C1 segment of cervical spinal cord (tissue), 14 donors: ENCODE measurements at regions not wholly inside any gene's neighbourhood (a gene's known extent, or its start where the extent isn't known, plus 50 kb on each side); places are given as distances from the start of the nearest gene placed in this dataset.
"Not testable (repeated sequence)": the region's sequence is repeated elsewhere in the genome, so short reads cannot be mapped to it uniquely, and the experiment has no call there.

ENCODE experiments used
- DNase-seq, 14 donors: peaks; one replicate each; lab custom pipeline; 2025; lab: John Stamatoyannopoulos, UW

DNA sequence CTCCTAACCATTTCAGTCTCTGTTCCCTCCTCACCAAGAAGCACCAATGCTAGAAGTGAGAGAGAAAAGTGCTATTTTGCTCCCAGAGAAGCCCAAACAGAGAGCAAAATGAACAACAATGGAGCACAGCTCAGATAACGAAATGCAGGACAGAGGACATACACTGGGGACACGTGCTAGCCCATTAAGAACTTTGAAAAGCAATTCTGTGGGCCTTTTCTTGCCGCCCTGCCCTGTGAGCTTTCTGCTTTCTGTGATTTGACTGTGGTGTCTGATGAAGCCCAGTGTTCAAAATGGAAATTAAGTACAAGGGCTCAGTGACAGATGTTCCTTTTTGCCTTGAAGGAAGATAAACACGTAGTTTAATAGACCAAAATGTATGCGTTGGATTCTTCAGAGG is 130.8 kb downstream of the S1PR1 start:
- no peak for DNase-seq

DNA sequence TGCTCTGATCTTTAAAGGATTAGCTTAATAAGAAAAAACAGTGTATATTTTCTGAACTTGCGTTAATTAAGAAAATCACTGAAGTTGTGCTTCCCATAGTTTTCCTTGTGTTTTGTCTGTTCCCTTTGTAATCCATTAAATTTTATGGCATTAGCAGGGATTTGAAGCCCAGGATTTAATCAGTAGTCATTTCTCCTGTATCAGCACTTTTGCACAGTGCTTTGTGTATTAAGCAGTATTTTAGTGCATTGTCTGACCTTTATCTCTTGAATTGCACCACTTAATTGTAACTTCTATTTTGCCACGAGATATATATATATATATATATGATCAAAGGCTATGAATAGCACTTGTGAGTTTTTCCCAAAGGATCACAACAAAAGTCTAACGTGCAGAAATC is 133.7 kb downstream of the S1PR1 start:
- DNase-seq: no peak

DNA sequence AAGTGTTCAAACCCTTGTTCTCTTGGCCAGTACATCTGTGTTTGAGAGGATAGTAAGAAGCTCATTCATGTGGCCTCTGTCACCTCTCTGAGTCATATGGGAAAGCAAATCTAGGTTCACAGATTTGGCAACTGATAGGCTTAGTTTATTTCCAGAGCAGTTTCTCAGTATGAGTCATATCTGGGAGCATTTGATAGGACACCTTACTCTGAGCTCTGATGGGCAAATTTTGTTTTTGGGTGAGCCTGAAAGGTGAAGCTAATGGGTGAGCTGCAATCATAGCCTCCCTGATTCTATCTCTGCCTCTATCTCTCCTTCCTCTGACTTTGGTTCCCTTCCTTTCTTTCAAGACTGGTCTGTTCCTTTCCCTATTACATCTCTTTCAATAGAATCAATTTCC is 134.4 kb downstream of the S1PR1 start:
- DNase-seq: no peak

GRCh38 chr1:101373570-101373969 is 136.8 kb downstream of the S1PR1 start:
- DNase-seq: no peak

DNA sequence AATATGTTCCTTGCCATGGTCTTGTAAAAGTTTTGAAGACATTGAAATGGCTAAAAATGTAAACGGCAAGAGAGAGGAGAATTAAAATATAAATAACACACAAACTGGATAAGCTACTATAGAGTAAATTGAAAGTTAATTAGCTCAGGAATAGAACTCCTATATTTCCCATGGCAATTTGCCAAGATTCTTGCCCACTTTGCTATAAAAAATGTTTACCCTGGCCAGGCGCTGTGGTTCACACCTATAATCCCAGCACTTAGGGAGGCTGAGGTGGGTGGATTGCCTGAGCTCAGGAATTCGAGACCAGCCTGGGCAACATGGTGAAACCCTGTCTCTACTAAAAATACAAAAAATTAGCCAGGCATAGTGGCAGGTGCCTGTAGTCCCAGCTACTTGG is 138.6 kb downstream of the S1PR1 start:
- DNase-seq: not testable (repeated sequence)

DNA sequence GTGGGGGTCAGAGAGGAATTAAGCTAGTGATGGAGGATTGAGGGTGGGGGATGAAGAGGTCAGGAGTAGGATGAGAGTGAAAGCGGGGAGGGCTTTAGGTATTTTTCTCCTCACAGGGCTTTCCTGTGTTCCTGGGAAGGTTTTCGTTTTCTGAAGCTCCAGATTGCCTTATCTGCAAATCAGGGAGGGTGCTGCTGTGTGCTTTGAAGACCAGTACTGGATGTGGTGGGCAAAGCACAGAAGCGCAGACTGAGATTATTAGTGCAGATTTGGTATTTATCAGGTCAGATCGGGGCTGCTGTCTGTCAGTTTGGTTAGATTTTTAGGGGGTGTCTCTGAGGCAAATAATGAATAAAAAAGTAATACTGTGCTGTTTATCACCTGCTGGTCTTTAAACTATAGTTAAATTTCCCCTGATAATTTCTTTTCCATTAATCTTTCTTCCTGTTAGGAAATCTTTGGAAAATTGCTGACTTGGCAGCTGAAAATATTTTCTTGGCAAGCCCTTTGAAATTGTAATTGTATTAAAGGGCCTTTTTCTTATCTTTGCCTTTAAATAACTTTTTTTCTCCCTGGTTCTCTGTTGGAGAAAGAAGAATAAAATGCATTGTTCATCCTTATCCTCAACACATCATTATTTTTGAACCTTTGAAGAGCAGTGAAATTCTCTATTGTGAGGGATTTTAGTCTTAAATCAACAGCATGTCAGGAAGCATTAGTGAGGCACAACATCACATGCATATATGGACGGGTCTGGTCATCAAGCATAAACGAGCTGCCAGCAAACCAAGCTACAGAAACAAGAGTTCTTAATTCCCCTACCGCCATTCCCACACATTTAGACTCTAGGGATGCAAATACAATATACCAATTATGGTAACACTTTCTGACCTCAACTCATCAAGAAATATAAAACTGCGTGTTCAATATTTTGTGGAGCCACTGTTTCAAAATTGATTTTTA is 139.6 kb downstream of the S1PR1 start:
- no peak for DNase-seq

GRCh38 chr1:101377084-101377835 is 140.4 kb downstream of the S1PR1 start:
- no peak for DNase-seq

DNA sequence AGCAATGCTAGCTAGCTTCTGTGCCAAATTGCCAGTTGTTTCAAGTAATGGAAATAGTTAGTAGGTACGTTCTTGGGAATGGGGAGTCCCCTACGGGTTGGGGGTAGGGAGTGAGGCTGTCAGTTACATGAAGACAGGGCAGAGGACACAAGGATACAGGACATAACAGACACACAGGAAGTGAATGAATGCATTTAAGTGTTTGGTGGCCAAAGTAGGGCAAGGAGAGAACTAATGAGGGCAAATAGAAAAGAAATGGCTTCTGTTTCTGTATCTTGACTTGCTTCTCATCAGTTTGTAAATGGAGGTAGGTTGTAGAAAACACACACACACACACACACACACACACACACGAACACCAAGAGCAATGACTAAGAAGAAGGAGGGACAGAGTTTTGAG is 142.2 kb downstream of the S1PR1 start:
- DNase-seq: no peak

GRCh38 chr1:101379950-101380349 is 143.1 kb downstream of the S1PR1 start:
- no peak for DNase-seq

DNA sequence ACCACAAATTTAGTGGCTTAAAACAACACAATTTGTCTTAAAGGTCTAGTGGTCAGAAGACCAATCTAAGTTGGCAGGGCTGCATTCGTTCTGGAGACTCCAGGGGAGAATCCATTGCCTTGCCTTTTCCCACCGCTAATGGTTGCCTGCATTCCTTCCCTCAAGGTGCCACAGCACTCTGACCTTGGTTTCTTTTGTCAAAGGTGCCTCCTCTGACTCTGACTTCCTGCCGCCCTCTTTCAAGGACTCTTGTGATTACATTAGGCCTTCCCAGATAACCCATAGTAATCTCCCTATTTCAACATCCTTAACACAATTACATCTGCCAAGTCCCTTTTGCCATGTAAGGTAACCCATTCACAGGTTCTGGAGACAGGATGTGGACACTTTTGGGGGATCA is 145.3 kb downstream of the S1PR1 start:
- DNase-seq: no peak

DNA sequence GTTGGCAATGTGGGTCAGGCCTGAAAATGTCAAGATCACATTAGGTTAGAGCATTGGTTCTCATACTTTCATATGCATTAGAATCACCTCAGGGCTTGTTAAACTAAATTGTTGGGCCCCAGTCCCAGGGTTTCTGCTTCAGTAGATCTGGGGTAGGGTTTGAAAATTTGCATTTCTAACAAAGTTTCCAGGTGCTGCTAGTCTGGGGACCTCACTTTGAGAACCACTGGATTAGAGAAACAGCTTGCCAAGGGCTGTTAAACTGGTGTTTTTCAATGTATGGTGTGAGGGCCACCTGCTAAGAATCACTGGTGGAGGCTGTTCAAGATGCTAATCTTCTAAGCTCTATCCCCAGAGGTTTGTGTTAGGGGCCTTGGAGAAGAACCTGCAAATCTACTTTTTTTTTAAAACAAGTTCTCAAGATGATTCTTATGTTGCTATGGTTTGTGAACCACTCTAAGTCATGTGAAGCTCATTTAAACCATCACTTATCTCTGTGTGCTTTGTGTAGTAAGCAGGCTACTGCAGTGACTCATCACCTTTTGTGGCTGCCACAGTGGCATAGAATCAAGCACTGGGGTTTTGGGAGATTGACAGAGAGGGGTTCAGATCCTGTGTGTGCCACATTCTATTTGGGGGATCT is 152.2 kb downstream of the S1PR1 start:
- no peak for DNase-seq

GRCh38 chr1:101389547-101389929 is 152.7 kb downstream of the S1PR1 start:
- no peak for DNase-seq

DNA sequence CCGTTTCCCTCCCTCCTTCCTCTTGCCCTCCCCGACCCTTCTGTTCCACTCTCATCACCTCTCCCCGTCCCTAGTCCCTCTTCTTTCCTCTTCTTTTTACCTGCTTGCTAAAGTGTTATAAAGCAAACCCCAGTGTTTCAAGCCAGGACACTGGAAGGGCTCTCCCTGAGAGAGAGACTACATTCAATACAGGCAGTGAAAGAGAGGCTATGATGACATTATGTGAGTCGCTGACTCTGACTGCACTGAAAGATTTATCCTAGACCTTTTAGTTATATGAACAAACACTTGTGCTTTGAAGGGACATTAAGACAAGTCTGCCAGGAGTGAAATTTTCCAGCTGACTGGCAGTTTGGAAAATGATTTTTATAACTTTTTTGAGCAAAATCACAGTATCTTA is 155.7 kb downstream of the S1PR1 start:
- DNase-seq: no peak

GRCh38 chr1:101394041-101394440 is 157.2 kb downstream of the S1PR1 start:
- no peak for DNase-seq

- DNase-seq: no peak
These were observed 162.4 kb downstream of the S1PR1 start for GRCh38 chr1:101399222-101399621.

GRCh38 chr1:101406271-101406670 is 169.5 kb downstream of the S1PR1 start:
- DNase-seq: no peak

DNA sequence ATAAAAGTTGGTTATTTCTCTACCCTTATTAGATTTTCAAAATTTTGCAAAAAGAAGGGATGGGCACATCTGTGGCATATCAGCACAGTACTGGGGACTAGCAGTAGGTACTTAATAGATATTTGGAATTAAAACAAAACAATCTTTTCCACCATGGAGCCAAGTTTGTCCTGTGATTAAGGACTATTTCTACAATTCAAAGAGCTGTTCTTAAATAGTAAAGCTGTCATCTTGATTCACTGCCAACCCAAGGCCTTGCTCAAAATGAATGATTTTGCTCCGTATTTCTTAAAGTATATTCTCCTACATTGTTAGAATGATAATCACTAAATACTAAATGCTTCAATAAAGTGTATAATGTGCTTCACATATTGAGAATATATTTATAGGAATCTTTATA is 169.9 kb downstream of the S1PR1 start:
- no peak for DNase-seq

DNA sequence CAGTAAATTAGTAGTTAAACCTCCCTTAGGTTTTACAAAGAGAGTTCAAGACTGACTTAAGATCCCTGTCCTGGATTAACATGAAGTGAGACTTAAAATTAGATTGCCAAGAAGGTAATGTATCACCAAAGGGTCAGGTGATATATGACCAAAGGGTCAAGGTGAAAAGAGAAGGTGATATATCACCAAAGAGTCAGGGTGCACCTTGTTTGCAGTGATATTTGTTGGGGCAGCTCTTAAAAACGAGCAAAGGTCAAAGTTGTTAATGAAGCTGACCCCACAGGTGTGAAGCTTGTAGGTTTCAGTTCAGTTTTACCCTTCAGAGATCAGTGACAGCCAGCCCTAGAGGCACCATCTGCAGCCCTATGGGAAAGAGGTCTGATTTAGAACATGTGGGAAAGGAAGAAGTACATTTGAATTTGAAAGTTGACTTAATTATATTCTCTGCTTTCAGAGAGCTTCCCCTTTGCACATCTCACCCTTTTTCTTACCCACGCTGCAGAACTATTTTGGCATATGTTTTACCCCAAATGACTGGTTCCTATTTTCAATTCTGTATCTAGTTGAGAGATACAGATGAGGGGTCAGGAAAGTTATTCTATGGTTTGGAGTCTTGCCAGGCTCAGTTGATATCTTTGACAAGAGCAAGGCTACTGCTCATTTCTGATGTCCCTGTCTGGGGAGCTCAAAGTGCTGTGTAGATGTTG is 170.8 kb downstream of the S1PR1 start:
- DNase-seq: no peak

GRCh38 chr1:101408212-101409042 is 171.6 kb downstream of the S1PR1 start:
- no peak for DNase-seq

GRCh38 chr1:101409102-101409501 is 172.3 kb downstream of the S1PR1 start:
- DNase-seq: no peak
